PFSK-1 (cell line): ENCODE measurements at regions not wholly inside any gene's neighbourhood (a gene's known extent, or its start where the extent isn't known, plus 50 kb on each side); places are given as distances from the start of the nearest gene placed in this dataset.

ENCODE experiments used
- FOXP2 ChIP-seq: optimal IDR thresholded peaks from 2 replicates; pipeline ENCODE3; 2011; ENCODE audit warnings: borderline replicate concordance, control low read depth, inconsistent platforms; ENCODE audit not compliant: insufficient read depth; ENCODE audit errors: extremely low read length, extremely low read depth
- POLR2AphosphoS5 ChIP-seq: IDR thresholded peaks from 2 replicates; pipeline ENCODE4 v1.6.1; 2012; ENCODE audit warnings: low read depth, mild to moderate bottlenecking, control low read depth, low read length, moderate library complexity
- REST ChIP-seq, 2 experiments: IDR thresholded peaks; 2 replicates each; pipeline versions ENCODE4 v1.6.1 to v1.8.0; 2011 to 2012; ENCODE audit warnings: low read depth in 2 of 2, low read length in 2 of 2, control low read depth in 1 of 2, inconsistent platforms in 1 of 2, mild to moderate bottlenecking in 1 of 2, moderate library complexity in 1 of 2; ENCODE audit not compliant: insufficient read depth in 1 of 2
- SIN3A ChIP-seq: IDR thresholded peaks from 2 replicates; pipeline ENCODE4 v1.6.1; 2012; ENCODE audit warnings: mild to moderate bottlenecking, low read length, moderate library complexity, borderline replicate concordance; ENCODE audit not compliant: insufficient read depth
- TAF1 ChIP-seq: IDR thresholded peaks from 2 replicates; pipeline ENCODE4 v1.6.1; 2012; ENCODE audit warnings: low read length, control low read depth, borderline replicate concordance; ENCODE audit not compliant: insufficient read depth

DNA sequence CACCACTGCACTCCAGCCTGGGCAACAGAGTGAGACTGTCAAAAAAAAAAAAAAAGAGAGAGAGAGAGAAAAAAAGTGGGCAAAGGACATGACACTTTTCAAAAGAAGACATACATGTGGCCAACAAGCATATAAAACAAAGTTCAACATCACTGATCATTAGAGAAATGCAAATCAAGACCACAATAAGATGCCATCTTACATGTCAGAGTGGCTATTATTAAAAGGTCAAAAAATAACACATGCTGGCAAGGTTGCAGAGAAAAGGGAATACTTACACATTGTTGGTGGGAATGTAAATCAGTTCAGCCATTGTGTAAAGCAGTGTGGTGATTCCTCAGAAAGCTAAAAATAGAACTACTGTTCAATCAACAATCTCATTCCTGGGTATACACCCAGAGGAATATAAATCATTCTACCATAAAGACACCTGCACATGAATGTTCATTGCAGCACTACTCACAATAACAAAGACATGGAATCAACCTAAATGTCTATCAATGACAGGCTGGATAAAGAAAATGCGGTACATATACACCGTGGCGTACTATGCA, 94.9 kb upstream of the TRIM2 start:
- TF ChIP-seq REST (IDR thresholded peaks at IDR 0.05; ENCODE audit: insufficient read depth in 1 of 2, low read depth in 2 of 2, low read length in 2 of 2) (no peak), POLR2AphosphoS5 (no peak), TAF1 (no peak), SIN3A (no peak), FOXP2 (no peak)

DNA sequence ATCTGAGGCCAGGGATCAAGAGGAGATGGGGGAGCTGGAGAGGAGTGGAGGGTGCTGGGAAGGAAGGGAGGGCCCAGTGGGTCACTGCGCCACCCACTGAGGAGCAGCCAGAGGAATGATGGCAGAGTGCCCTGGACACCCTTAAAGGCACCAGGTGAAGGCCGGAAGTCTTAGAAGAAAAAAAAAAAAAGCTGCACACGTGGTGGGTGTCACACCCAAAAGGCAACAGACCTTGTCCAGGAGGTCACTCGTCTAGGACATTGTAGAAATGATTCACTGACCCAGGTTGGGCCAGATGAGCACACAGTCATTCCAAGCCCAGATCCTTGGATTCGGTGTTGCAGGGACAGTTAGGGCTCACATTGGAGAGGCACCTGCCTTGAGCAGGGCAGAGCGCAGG, 93.5 kb upstream of the TRIM2 start:
- TF ChIP-seq REST (IDR thresholded peaks at IDR 0.05; ENCODE audit: insufficient read depth in 1 of 2, low read depth in 2 of 2, low read length in 2 of 2) (no peak), FOXP2 (no peak), POLR2AphosphoS5 (no peak), TAF1 (no peak), SIN3A (no peak)

DNA sequence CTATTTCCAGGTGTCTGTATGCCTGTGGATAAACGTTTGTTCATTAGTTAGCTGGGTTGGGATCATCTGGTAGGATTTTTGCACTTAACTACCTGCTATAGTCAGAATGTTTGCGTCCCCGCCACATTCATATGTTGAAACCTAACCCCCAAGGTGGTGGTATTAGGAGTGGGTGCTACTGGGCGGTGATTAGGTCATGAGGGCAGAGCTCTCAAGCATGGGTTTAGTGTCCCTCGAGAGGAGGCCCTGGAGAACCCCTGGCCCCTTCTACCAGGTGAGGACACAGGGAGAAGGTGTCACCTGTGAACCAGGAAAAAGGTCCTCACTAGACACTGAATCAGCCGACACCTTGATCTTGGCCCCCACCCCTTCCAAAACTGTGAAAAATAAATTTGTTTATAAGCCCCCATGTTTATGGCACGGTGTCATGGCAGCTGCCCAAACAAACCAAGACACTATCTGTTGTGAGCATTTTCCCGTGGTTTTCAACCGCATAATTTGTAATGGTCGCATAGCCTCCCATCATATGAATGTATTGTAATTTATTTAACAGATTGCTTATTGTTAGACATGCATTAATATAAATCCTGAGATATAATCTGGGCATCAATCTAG, 92.7 kb upstream of the TRIM2 start:
- TF ChIP-seq SIN3A = no peak
- no peak for TF ChIP-seq REST (IDR thresholded peaks at IDR 0.05; ENCODE audit: insufficient read depth in 1 of 2, low read depth in 2 of 2, low read length in 2 of 2)

- TF ChIP-seq REST (IDR thresholded peaks at IDR 0.05; ENCODE audit: insufficient read depth in 1 of 2, low read depth in 2 of 2, low read length in 2 of 2) (no peak), SIN3A (no peak), POLR2AphosphoS5 (no peak), TAF1 (no peak), FOXP2 (no peak)
These were observed 92.2 kb upstream of the TRIM2 start for GRCh38 chr4:153112041-153112441.
